H9 (cell line): ENCODE measurements at regions not wholly inside any gene's neighbourhood (a gene's known extent, or its start where the extent isn't known, plus 50 kb on each side); places are given as distances from the start of the nearest gene placed in this dataset.

Experiments used
- DNase-seq: peaks from one replicate; pipeline ENCODE4 v3.0.0-alpha.2; 2017
- H2AFZ ChIP-seq: one replicate; pipeline ENCODE4 v1.6.1; 2013; ENCODE audit warnings: mild to moderate bottlenecking, low read length, control low read depth, moderate library complexity
- H2AK5ac ChIP-seq: 2 replicates; pipeline ENCODE4 v1.6.1; 2013; ENCODE audit warnings: low read length, control low read depth, mixed read lengths; ENCODE audit not compliant: insufficient read length
- H2BK120ac ChIP-seq: one replicate; pipeline ENCODE4 v1.6.1; 2013; ENCODE audit warnings: low read depth, mild to moderate bottlenecking, low read length, control low read depth, inconsistent platforms; ENCODE audit not compliant: poor library complexity, severe bottlenecking
- H2BK12ac ChIP-seq: 2 replicates; pipeline ENCODE4 v1.6.1; 2013; ENCODE audit warnings: low read length, control low read depth, mixed read lengths, low read depth; ENCODE audit not compliant: insufficient read length
- H2BK15ac ChIP-seq: 2 replicates; pipeline ENCODE4 v1.6.1; 2013; ENCODE audit warnings: low read depth, low read length, control low read depth
- H2BK20ac ChIP-seq: one replicate; pipeline ENCODE4 v1.6.1; 2013; ENCODE audit warnings: low read depth, mild to moderate bottlenecking, low read length, control low read depth, inconsistent platforms; ENCODE audit not compliant: poor library complexity, severe bottlenecking
- H2BK5ac ChIP-seq: 2 replicates; pipeline ENCODE4 v1.6.1; 2013; ENCODE audit warnings: low read length, control low read depth, mixed read lengths; ENCODE audit not compliant: insufficient read length
- H3K14ac ChIP-seq: 2 replicates; pipeline ENCODE4 v1.6.1; 2013; ENCODE audit warnings: low read length, control low read depth; ENCODE audit not compliant: insufficient read depth
- H3K18ac ChIP-seq: 2 replicates; pipeline ENCODE4 v1.6.1; 2013; ENCODE audit warnings: low read depth, mild to moderate bottlenecking, mixed read lengths, low read length, control low read depth; ENCODE audit not compliant: insufficient read length
- H3K23ac ChIP-seq: 2 replicates; pipeline ENCODE4 v1.6.1; 2013; ENCODE audit warnings: low read length, control low read depth, mixed read lengths, low read depth; ENCODE audit not compliant: insufficient read length
- H3K23me2 ChIP-seq: 2 replicates; pipeline ENCODE4 v1.6.1; 2013; ENCODE audit warnings: low read depth, mild to moderate bottlenecking, mixed read lengths, low read length, control low read depth; ENCODE audit not compliant: insufficient read length, poor library complexity, severe bottlenecking
- H3K27ac ChIP-seq: 2 replicates; pipeline ENCODE4 v1.5.1; 2013; ENCODE audit warnings: low read length, control low read depth, mixed read lengths, low read depth; ENCODE audit not compliant: insufficient read length
- H3K27me3 ChIP-seq: 2 replicates; pipeline ENCODE4 v1.6.1; 2013; ENCODE audit warnings: low read length, control low read depth, inconsistent platforms; ENCODE audit not compliant: insufficient read depth
- H3K4ac ChIP-seq: 2 replicates; pipeline ENCODE4 v1.6.1; 2013; ENCODE audit warnings: low read depth, mild to moderate bottlenecking, control low read depth, inconsistent platforms, low read length, moderate library complexity
- H3K4me1 ChIP-seq: 2 replicates; pipeline ENCODE4 v1.6.1; 2013; ENCODE audit warnings: low read length, control low read depth, inconsistent platforms; ENCODE audit not compliant: insufficient read depth
- H3K4me2 ChIP-seq: 2 replicates; pipeline ENCODE4 v1.6.1; 2013; ENCODE audit warnings: low read length, control low read depth, mixed read lengths; ENCODE audit not compliant: insufficient read length, insufficient read depth
- H3K56ac ChIP-seq: 2 replicates; pipeline ENCODE4 v1.6.1; 2013; ENCODE audit warnings: low read depth, mild to moderate bottlenecking, mixed read lengths, low read length, control low read depth; ENCODE audit not compliant: insufficient read length
- H3K79me1 ChIP-seq: 2 replicates; pipeline ENCODE4 v1.6.1; 2013; ENCODE audit warnings: low read depth, mild to moderate bottlenecking, moderate library complexity, low read length, control low read depth, inconsistent platforms; ENCODE audit not compliant: insufficient read depth, poor library complexity, severe bottlenecking
- H3K79me2 ChIP-seq: 2 replicates; pipeline ENCODE4 v1.6.1; 2013; ENCODE audit warnings: low read length, control low read depth, inconsistent platforms; ENCODE audit not compliant: insufficient read depth
- H3K9ac ChIP-seq: 2 replicates; pipeline ENCODE4 v1.6.1; 2013; ENCODE audit warnings: low read length, control low read depth, mixed read lengths; ENCODE audit not compliant: insufficient read length; ENCODE audit errors: extremely low read depth
- H3K9me3 ChIP-seq: one replicate; pipeline ENCODE4 v1.6.1; 2013; ENCODE audit warnings: low read depth, low read length, inconsistent platforms; ENCODE audit not compliant: control insufficient read depth
- H3T11ph ChIP-seq: one replicate; pipeline ENCODE4 v1.6.1; 2013; ENCODE audit warnings: mild to moderate bottlenecking, low read length, control low read depth, inconsistent platforms
- H4K20me1 ChIP-seq: one replicate; pipeline ENCODE4 v1.6.1; 2013; ENCODE audit not compliant: control insufficient read depth, insufficient read length, insufficient read depth
- H4K5ac ChIP-seq: 2 replicates; pipeline ENCODE4 v1.6.1; 2013; ENCODE audit warnings: low read depth, mild to moderate bottlenecking, mixed read lengths, low read length, control low read depth; ENCODE audit not compliant: insufficient read length
- H4K8ac ChIP-seq: replicated peaks from 2 replicates; pipeline ENCODE4 v1.6.1; 2013; ENCODE audit warnings: low read length, control low read depth, mixed read lengths, low read depth; ENCODE audit not compliant: insufficient read length
- H4K91ac ChIP-seq: 2 replicates; pipeline ENCODE4 v1.6.1; 2013; ENCODE audit warnings: low read depth, mild to moderate bottlenecking, moderate library complexity, mixed read lengths, low read length, control low read depth; ENCODE audit not compliant: insufficient read length
- H3K27ac Mint-ChIP-seq, 3 experiments: 2 replicates in 2 of 3; 3 replicates in 1 of 3; pipeline ENCODE4 v1.8.0; 2020 to 2021; ENCODE audit warnings: mixed read lengths in 3 of 3, mild to moderate bottlenecking in 1 of 3, moderate library complexity in 1 of 3
- H3K27me3 Mint-ChIP-seq: 2 replicates; pipeline ENCODE4 v1.8.0; 2021; ENCODE audit warnings: low read depth, mild to moderate bottlenecking, moderate library complexity, mixed read lengths
- H3K36me3 Mint-ChIP-seq, 3 experiments: 2 replicates in 2 of 3; 3 replicates in 1 of 3; pipeline ENCODE4 v1.8.0; 2020 to 2021; ENCODE audit warnings: low read depth in 3 of 3, mixed read lengths in 3 of 3; ENCODE audit not compliant: insufficient read depth in 1 of 3
- H3K4me1 Mint-ChIP-seq, 2 experiments: 2 replicates each; pipeline ENCODE4 v1.8.0; 2020; ENCODE audit warnings: mixed read lengths in 2 of 2
- H3K4me3 Mint-ChIP-seq, 2 experiments: 2 replicates in 1 of 2; 3 replicates in 1 of 2; pipeline ENCODE4 v1.8.0; 2020 to 2021; ENCODE audit warnings: mild to moderate bottlenecking in 2 of 2, mixed read lengths in 2 of 2, moderate library complexity in 1 of 2
- H3K9me3 Mint-ChIP-seq, 2 experiments: 2 replicates in 1 of 2; 3 replicates in 1 of 2; pipeline ENCODE4 v1.8.0; 2020; ENCODE audit warnings: mild to moderate bottlenecking in 2 of 2, mixed read lengths in 2 of 2, moderate library complexity in 1 of 2
- WGBS: extraction: QIAGEN DNeasy Blood & Tissue Kit; methylation state at CpG from one replicate; pipeline ENCODE4 v1.1.7; 2013; ENCODE audit warnings: missing lambda C conversion rate, low lambda C conversion rate, mixed read lengths; ENCODE audit not compliant: insufficient read length; ENCODE audit errors: extremely low coverage; 5-methylcytosine and 5-hydroxymethylcytosine counted together
- TF ChIP-seq, protein P1 (sequence below): fragments of 200-600 bp; sonication (generic); conservative IDR thresholded peaks from 3 replicates; pipeline ENCODE4 v1.8.0; 2021; ENCODE audit warnings: antibody characterized with exemption, mild to moderate bottlenecking

DNA sequence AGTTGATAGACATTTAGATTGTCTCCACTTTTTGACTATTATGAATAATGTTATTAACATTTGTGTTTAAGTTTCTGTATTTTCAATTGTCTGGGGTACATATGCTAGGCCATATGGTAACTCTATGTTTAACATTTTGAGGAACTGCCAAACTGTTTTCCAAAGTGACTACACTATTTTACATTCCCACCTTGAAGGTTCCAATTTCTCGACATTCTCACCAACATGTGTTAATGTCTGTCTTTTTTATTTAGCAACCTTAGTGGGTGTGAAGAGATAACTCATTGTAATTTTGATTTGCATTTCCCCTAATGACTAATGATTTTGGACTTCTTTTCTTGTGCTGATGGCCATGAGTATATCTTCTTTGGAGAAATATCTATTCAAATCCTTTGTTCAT is 832.4 kb downstream of the DNAJB9 start:
- Histone ChIP-seq H3T11ph (no peak overlapping the region), H3K9ac (no peak overlapping the region), H3K27me3 (no peaks in the 10 kb centered on the region), H2AFZ (no peak overlapping the region), H3K14ac (no peak overlapping the region), H3K18ac (no peak overlapping the region), H4K20me1 (no peaks in the 10 kb centered on the region), H3K4me2 (no peak overlapping the region), H3K56ac (no peak overlapping the region), H4K91ac (no peak overlapping the region), H3K4ac (no peak overlapping the region), H2AK5ac (no peak overlapping the region), H3K9me3 (no peaks in the 10 kb centered on the region), H4K5ac (no peak overlapping the region), H3K79me1 (no peaks in the 10 kb centered on the region), H4K8ac (no peak overlapping the region), H2BK12ac (no peak overlapping the region), H3K4me1 (no peaks in the 10 kb centered on the region; the same call in 1 of the 2 replicates), H3K23ac (no peak overlapping the region), H3K27ac (no peak overlapping the region), H2BK5ac (no peak overlapping the region), H2BK15ac (no peak overlapping the region), H3K79me2 (no peaks in the 10 kb centered on the region), H2BK20ac (no peak overlapping the region), H3K23me2 (no peaks in the 10 kb centered on the region), H2BK120ac (no peak overlapping the region)
- H3K36me3 Mint-ChIP-seq, result no peaks in the 10 kb centered on the region
- DNase-seq, result no peak
- H3K4me1 Mint-ChIP-seq, result peaks cover 16 to 22% of the 10 kb centered on the region in 2 experiments
- H3K27ac Mint-ChIP-seq, result no peak overlapping the region
- H3K9me3 Mint-ChIP-seq, result no peaks in the 10 kb centered on the region
- no peak overlapping the region for H3K4me3 Mint-ChIP-seq
- no peaks in the 10 kb centered on the region for H3K27me3 Mint-ChIP-seq
- TF ChIP-seq, protein P1, sequence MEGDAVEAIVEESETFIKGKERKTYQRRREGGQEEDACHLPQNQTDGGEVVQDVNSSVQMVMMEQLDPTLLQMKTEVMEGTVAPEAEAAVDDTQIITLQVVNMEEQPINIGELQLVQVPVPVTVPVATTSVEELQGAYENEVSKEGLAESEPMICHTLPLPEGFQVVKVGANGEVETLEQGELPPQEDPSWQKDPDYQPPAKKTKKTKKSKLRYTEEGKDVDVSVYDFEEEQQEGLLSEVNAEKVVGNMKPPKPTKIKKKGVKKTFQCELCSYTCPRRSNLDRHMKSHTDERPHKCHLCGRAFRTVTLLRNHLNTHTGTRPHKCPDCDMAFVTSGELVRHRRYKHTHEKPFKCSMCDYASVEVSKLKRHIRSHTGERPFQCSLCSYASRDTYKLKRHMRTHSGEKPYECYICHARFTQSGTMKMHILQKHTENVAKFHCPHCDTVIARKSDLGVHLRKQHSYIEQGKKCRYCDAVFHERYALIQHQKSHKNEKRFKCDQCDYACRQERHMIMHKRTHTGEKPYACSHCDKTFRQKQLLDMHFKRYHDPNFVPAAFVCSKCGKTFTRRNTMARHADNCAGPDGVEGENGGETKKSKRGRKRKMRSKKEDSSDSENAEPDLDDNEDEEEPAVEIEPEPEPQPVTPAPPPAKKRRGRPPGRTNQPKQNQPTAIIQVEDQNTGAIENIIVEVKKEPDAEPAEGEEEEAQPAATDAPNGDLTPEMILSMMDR, result no peak
- WGBS, result no CpG with 5 or more reads among the region's 1 CpG
